ENCODE measurements at regions not wholly inside any gene's neighbourhood (a gene's known extent, or its start where the extent isn't known, plus 50 kb on each side); places are given as distances from the start of the nearest gene placed in this dataset.

DNA sequence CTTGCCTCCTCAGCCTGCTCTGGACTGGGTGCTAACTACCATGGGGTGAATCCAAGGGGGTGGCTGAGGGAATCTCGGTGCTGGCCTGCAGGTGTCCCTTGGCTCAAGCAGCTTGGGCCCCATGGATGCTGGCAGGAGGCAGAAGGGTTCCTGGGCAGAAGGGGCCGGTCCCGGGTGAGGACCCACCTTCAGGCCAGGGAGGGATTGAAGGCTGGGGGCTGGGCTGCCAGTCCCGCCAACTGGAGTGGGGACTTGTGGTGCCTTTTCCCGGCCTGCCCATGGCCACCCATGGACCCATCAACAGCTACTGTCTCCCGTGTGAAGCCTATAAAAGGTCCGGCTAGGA is 550.1 kb downstream of the SLC6A15 start:
- no peak for ATAC-seq (ENCODE audit: low read depth)
- in situ Hi-C loops (cut with MboI; ENCODE audit: low sequenced_read_pairs), result no loop called here

More for the DNA sequence above, 550.1 kb downstream of the SLC6A15 start:
- Histone ChIP-seq H2AK9ac (replicated peaks; ENCODE audit: low read depth, low read length, poor library complexity) (no peak overlapping the region), H4K5ac (ENCODE audit: low read depth, low read length) (no peak overlapping the region), H2BK5ac (ENCODE audit: low read depth, low read length, poor library complexity, severe bottlenecking) (no peak overlapping the region), H3K4me3 (ENCODE audit: insufficient read depth, low read depth, low read length) (no peak overlapping the region), H3K23ac (ENCODE audit: low read depth, low read length) (no peak overlapping the region), H2AK5ac (ENCODE audit: low read depth, low read length) (no peak overlapping the region), H3K36me3 (ENCODE audit: control insufficient read depth, insufficient read depth, low read length) (no peaks in the 10 kb centered on the region), H2BK20ac (ENCODE audit: low read depth, low read length) (no peak overlapping the region), H4K8ac (ENCODE audit: low read depth in 2 of 2, low read length in 2 of 2) (no peak overlapping the region), H3K9ac (ENCODE audit: low read depth, low read length) (no peak overlapping the region), H3K4me2 (ENCODE audit: low read depth, low read length) (no peak overlapping the region), H3K27ac (ENCODE audit: insufficient read depth, low read length) (no peak overlapping the region), H4K20me1 (ENCODE audit: insufficient read depth, low read length) (no peaks in the 10 kb centered on the region), H2BK120ac (ENCODE audit: low read depth, low read length) (no peak overlapping the region), H3K27me3 (ENCODE audit: control insufficient read depth, insufficient read depth, low read length) (no peaks in the 10 kb centered on the region), H3K18ac (ENCODE audit: low read depth, low read length) (no peak overlapping the region), H3K14ac (replicated peaks; ENCODE audit: low read depth, low read length) (no peak overlapping the region), H3K9me3 (ENCODE audit: control insufficient read depth, insufficient read depth, low read length) (peaks cover 5% of the 10 kb centered on the region; the same call in 1 of the 2 replicates), H2BK15ac (ENCODE audit: low read depth, low read length) (no peak overlapping the region), H3K56ac (ENCODE audit: extremely low read depth, insufficient read depth, low read length) (no peak overlapping the region), H3K4ac (ENCODE audit: low read depth, low read length) (no peak overlapping the region), H2AFZ (replicated peaks; ENCODE audit: low read length, poor library complexity) (no peak overlapping the region), H3K4me1 (ENCODE audit: control insufficient read depth, insufficient read depth, low read length) (no peaks in the 10 kb centered on the region), H3K9me1 (ENCODE audit: insufficient read depth, low read length) (no peaks in the 10 kb centered on the region), H3K79me1 (ENCODE audit: low read depth in 1 of 2, low read length in 2 of 2) (no peaks in the 10 kb centered on the region), H4K91ac (ENCODE audit: insufficient read depth, low read depth, low read length) (no peak overlapping the region)
- TF ChIP-seq, protein P1, sequence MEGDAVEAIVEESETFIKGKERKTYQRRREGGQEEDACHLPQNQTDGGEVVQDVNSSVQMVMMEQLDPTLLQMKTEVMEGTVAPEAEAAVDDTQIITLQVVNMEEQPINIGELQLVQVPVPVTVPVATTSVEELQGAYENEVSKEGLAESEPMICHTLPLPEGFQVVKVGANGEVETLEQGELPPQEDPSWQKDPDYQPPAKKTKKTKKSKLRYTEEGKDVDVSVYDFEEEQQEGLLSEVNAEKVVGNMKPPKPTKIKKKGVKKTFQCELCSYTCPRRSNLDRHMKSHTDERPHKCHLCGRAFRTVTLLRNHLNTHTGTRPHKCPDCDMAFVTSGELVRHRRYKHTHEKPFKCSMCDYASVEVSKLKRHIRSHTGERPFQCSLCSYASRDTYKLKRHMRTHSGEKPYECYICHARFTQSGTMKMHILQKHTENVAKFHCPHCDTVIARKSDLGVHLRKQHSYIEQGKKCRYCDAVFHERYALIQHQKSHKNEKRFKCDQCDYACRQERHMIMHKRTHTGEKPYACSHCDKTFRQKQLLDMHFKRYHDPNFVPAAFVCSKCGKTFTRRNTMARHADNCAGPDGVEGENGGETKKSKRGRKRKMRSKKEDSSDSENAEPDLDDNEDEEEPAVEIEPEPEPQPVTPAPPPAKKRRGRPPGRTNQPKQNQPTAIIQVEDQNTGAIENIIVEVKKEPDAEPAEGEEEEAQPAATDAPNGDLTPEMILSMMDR (conservative IDR thresholded peaks at IDR 0.05; ENCODE audit: low read depth, low read length), result no peak
- no peak for TF ChIP-seq SMC3 (IDR thresholded peaks at IDR 0.05; ENCODE audit: low read depth, low read length)
- TF ChIP-seq BHLHE40 (IDR thresholded peaks at IDR 0.05; ENCODE audit: low read depth, low read length), result no peak
- no peak for TF ChIP-seq POLR2A (IDR thresholded peaks at IDR 0.05; ENCODE audit: low read depth, low read length)
- TF ChIP-seq RCOR1 (IDR thresholded peaks at IDR 0.05; ENCODE audit: insufficient replicate concordance, low read length), result no peak
- TF ChIP-seq FOS (IDR thresholded peaks at IDR 0.05; ENCODE audit: low read depth, low read length), result no peak
- no peak for TF ChIP-seq NFE2L2 (IDR thresholded peaks at IDR 0.05; ENCODE audit: low read depth, low read length)
- TF ChIP-seq MXI1 (IDR thresholded peaks at IDR 0.05; ENCODE audit: borderline replicate concordance, low read depth, low read length), result no peak
- dilution Hi-C loops (cut with HindIII; ENCODE audit: low sequenced_read_pairs, unreplicated experiment), result no loop called here
- POLR2A ChIA-PET (ENCODE audit: unreplicated experiment), result no interaction called here
- DNase-seq, result no peak
- no TSS peak for BruUV-seq (replicated peaks)
- CTCF ChIA-PET, result interaction anchor here (0.6 kb wide), 1 partner anchor 119 kb away, joined by 3 read pairs; no protein-coding TSS in a partner anchor
- intact Hi-C loops (cut with micrococcal nuclease), result no loop called here
- WGBS, 2 experiments (ENCODE audit: extremely low coverage in 2 of 2, insufficient read length in 1 of 2), result 97% methylated on average over 4 of the region's 7 CpGs; no CpG with 5 or more reads in 1 of the 2 experiments

All from IMR-90 (cell line).